Small intestine (tissue), 7 donors: ENCODE measurements at regions not wholly inside any gene's neighbourhood (a gene's known extent, or its start where the extent isn't known, plus 50 kb on each side); places are given as distances from the start of the nearest gene placed in this dataset.
"Not testable (repeated sequence)": the region's sequence is repeated elsewhere in the genome, so short reads cannot be mapped to it uniquely, and the experiment has no call there.

Experiments used
- DNase-seq, 2 donors: peaks; one replicate each; pipeline versions ENCODE4 v3.0.0 to v3.0.0-alpha.2; 2013
- FAIRE-seq: peaks from 2 replicates; lab custom pipeline; 2012; peaks lifted over from hg19 to GRCh38; lab: Jason Lieb, UNC
- H3K27ac ChIP-seq, 3 donors: one replicate each; pipeline ENCODE4 v1.5.1; 2013; ENCODE audit warnings: low read length in 2 of 3, mild to moderate bottlenecking in 2 of 3, control low read depth in 1 of 3, inconsistent platforms in 1 of 3, low read depth in 1 of 3, moderate library complexity in 1 of 3
- H3K27me3 ChIP-seq, 3 donors: one replicate each; pipeline ENCODE4 v1.6.1; 2013; ENCODE audit warnings: low read length in 3 of 3, inconsistent platforms in 1 of 3; ENCODE audit not compliant: control insufficient read depth in 3 of 3, insufficient read depth in 3 of 3
- H3K36me3 ChIP-seq, 3 donors: one replicate each; pipeline ENCODE4 v1.6.1; 2013; ENCODE audit warnings: low read length in 3 of 3, inconsistent platforms in 1 of 3, low read depth in 1 of 3, mild to moderate bottlenecking in 1 of 3, moderate library complexity in 1 of 3; ENCODE audit not compliant: control insufficient read depth in 3 of 3, insufficient read depth in 2 of 3
- H3K4me1 ChIP-seq, 3 donors: one replicate each; pipeline ENCODE4 v1.6.1; 2013; ENCODE audit warnings: low read length in 2 of 3, inconsistent platforms in 1 of 3, low read depth in 1 of 3, mild to moderate bottlenecking in 1 of 3, moderate library complexity in 1 of 3; ENCODE audit not compliant: control insufficient read depth in 3 of 3, insufficient read depth in 2 of 3
- H3K4me3 ChIP-seq, 3 donors: one replicate each; pipeline ENCODE4 v1.5.1; 2013; ENCODE audit warnings: low read length in 3 of 3, control low read depth in 1 of 3, inconsistent platforms in 1 of 3, low read depth in 1 of 3, mild to moderate bottlenecking in 1 of 3, moderate library complexity in 1 of 3
- H3K9me3 ChIP-seq, 2 donors: one replicate each; pipeline ENCODE4 v1.6.1; 2013; ENCODE audit warnings: low read depth in 1 of 2, low read length in 1 of 2; ENCODE audit not compliant: control insufficient read depth in 2 of 2, insufficient read depth in 1 of 2
- WGBS, 3 donors: extraction: QIAGEN DNeasy Blood & Tissue Kit; methylation state at CpG; one replicate each; pipeline ENCODE4 v1.1.7; 2013; 5-methylcytosine and 5-hydroxymethylcytosine counted together
- donor health status: healthy with polysubstance abuse.
- donor health status: control.
- donor health status: control.
- donor health status: Bipolar disorder and iron deficiency.
- donor health status: healthy.

DNA sequence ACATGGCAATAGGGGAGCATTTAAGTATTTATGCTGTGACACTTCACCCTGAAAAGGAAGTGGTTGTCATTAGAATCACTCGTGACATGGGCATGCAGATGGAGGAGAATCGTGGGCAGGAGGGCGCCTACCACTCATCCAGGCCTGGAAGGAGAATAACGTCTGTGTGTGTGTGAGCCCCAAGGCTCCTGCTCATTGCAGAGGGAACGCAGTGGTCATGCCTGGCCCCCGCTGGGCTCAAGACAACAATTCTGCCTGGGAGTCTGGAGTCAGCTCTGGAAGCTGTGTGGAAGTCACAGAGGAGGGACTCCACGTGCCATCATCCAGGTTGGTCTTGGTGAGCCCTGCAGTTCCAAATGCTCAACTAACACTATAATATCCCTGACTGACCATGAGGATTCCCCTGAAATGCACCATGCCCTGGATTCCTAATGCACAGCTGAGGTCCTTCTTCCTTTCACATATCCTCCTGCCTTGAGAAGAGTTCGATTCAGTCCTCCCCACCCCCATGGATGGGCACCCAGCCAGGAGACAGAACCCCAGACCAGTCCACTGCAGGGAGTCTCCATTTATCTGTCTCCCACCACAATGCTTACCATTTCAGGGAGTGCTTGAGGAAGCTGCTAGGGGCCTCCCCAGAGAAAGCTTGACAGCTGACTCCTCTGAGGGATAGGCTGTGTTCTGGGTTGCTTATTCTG lies 446.9 kb upstream of the B3GAT1 start:
- Histone ChIP-seq H3K4me3 (no peak overlapping the region), H3K9me3 (no peaks in the 10 kb centered on the region), H3K27me3 (peaks cover 0 to 7% (median 2%) of the 10 kb centered on the region in 3 donors), H3K27ac (no peak overlapping the region), H3K4me1 (no peaks in the 10 kb centered on the region), H3K36me3 (no peaks in the 10 kb centered on the region)
- no peak for FAIRE-seq
- no peak for DNase-seq
- WGBS, 3 donors = 78 to 89% (median 79%) methylated on average over 8 of the region's 8 CpGs

DNA sequence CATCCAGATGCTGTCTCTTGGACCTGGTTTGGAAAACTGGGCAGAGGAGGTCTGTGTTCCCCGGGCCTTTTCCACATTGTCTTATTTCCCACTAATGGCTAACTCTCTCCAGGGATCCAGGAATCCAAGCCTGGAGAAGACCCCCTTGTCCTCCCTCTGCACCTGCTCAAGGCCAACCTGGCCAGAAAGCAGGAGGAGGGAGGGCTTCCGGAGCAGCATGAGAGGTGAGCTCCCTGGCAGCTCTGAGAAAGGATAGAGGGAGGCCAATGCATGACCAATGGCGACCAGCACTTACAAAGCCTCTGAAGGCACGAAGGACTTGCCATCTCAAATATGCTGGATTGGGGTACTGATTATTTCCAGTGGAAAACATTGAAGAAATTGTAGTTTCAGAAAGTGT lies 445.0 kb upstream of the B3GAT1 start:
- H3K4me1 ChIP-seq = no peaks in the 10 kb centered on the region
- no peak overlapping the region for H3K4me3 ChIP-seq
- H3K36me3 ChIP-seq = no peaks in the 10 kb centered on the region
- no peaks in the 10 kb centered on the region for H3K9me3 ChIP-seq
- H3K27me3 ChIP-seq = peaks cover 0 to 8% (median 2%) of the 10 kb centered on the region in 3 donors
- DNase-seq (no peak), FAIRE-seq (no peak)
- 83 to 86% (median 84%) methylated on average over 4 of the region's 4 CpGs for WGBS, 3 donors
- no peak overlapping the region for H3K27ac ChIP-seq

DNA sequence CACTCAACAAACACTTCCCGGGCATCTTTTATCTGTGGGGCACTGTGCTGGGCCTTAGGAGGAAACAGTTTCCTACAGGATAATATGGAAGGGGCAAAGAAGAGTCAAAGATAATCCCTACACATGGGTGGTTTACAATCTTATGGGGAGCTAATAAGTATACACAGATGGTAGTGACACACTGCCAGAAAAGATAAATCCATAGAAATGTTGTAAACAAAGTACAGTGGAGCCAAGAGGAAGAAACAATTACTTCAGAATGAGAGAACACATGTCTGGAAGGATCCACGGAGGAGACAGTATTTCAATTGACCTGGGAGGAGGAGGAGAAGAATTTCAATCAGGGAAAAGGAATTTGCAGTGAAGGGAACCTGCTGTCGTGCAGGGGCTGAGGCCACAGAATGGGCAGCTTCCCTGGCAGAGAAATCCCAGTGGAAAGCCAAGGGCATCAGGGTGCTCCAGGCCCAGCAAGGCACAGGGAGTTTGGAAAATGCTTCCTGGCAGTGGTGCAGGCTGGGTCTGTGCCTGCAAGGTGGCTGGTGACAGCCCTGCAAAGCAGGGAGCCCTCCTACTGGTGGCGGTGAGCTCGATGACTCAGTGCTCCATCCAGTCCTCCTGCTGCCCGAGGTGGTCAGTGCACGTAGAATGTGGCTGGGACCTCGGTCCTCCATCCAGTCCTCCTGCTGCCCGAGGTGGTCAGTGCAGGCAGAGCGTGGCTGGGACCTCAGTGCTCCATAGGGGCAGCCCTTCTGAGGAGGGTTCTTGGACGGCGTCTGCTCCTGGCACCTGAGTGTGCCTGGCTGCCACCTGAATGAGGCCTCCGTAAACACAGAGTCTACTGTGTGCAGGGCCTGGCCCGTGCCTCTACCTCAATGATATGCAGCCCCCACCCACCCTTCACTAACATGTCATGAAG lies 444.3 kb upstream of the B3GAT1 start:
- no peak for DNase-seq
- no peak overlapping the region for H3K4me3 ChIP-seq
- WGBS, 3 donors = 62 to 69% (median 68%) methylated on average over 12 to 14 of the region's 14 CpGs
- no peak overlapping the region for H3K27ac ChIP-seq
- no peaks in the 10 kb centered on the region for H3K9me3 ChIP-seq
- no peaks in the 10 kb centered on the region for H3K4me1 ChIP-seq
- no peaks in the 10 kb centered on the region for H3K36me3 ChIP-seq
- H3K27me3 ChIP-seq = peaks cover 0 to 8% (median 2%) of the 10 kb centered on the region in 3 donors
- no peak for FAIRE-seq

DNA sequence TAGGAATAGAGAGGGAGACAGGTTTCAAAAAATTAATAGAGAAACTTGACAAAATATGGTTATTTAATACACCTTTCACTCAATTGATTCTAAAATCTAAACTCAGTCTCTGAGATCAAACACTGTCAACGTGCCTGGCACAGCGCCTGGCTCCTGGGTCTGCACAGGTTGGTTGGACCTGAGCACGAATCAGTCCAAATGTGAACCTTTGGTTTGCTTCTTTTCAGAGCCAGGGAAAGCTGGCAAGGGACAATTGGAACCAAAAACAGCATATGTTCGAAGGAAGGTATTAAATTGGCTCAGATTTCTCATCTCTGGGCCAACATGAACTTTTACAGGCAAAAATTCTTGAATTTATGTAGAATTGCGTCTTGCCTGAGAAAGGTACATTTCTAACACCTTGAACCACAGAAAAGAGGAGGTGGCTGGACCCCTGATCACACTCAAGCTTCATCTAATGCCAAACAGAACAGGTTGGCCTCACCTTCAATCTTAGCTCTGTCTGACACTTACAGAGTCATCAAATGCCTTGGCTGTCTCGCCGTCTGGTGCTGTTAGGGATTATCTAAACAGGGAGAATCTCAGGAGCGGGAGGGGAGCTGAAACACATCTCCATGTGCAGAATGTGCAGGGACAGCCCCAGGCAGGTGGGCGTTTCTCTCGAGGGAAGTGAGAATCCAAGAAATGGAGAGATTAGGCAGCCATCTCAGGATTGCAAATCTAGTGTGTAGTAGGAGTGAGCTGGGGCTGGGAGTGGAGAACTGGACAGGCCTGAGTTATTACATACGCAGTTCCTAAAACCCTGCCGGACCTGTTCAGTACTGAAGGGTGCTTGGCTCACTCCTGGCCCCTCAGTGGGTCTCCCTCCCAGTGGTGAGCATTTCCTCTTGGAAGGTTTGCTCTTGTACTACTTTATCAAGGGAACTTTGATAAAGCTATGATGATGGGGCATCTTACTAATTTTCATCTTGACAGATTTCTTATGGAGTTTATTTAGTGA lies 442.2 kb upstream of the B3GAT1 start:
- Histone ChIP-seq H3K27ac (no peak overlapping the region), H3K27me3 (peaks cover 0 to 8% (median 2%) of the 10 kb centered on the region in 3 donors), H3K4me1 (no peaks in the 10 kb centered on the region), H3K9me3 (no peaks in the 10 kb centered on the region), H3K4me3 (no peak overlapping the region), H3K36me3 (no peaks in the 10 kb centered on the region)
- DNase-seq = no peak
- no peak for FAIRE-seq
- 67 to 72% (median 70%) methylated on average over 12 of the region's 12 CpGs for WGBS, 3 donors

DNA sequence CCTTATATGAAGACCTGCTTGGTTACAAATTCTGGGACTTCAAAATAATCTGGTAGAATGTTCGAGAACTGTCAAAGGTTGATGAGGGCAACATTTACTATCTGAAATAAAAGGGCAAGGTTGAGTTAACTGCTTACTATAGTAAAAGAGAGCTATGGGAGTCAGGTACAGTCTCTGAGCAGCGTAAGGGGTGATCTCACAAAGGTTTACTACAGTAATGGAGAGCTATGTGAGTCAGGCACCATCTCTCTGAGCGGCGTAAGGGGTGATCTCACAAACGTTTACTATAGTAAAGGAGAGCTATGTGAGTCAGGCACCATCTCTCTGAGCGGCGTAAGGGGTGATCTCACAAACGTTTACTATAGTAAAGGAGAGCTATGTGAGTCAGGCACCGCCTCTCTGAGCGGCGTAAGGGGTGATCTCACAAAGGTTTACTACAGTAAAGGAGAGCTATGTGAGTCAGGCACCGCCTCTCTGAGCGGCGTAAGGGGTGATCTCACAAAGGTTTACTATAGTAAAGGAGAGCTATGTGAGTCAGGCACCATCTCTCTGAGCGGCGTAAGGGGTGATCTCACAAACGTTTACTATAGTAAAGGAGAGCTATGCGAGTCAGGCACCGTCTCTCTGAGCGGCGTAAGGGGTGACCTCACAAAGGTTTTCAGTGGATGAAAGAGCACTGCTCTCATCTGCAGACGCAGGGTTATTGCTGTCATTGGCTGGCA lies 439.6 kb upstream of the B3GAT1 start:
- DNase-seq, H3K27ac ChIP-seq, H3K9me3 ChIP-seq, H3K4me1 ChIP-seq, H3K4me3 ChIP-seq, FAIRE-seq, H3K36me3 ChIP-seq: not testable (repeated sequence)
- H3K27me3 ChIP-seq = peaks cover 0 to 11% (median 2%) of the 10 kb centered on the region in 3 donors
- WGBS, 3 donors = 61 to 77% (median 73%) methylated on average over 22 of the region's 22 CpGs

DNA sequence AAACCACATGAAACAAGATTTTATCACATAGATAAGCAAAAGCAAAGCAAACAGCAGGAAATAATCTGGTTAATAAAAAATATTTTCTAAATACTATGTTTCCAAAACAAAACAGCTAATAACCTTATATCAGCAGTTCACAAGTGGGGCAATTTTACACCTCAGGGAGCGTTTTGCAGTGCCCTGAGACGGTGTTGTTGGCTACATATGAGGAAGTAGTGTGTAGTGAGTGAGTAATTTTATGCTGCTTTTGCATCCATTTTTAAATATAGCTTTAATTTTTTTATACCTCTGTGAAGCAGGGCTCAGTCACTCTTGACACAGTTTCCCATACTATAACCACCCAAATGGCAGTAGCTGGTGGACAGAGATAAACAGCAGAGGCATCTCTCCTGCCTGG lies 438.5 kb upstream of the B3GAT1 start:
- FAIRE-seq (no peak), DNase-seq (no peak)
- Histone ChIP-seq H3K9me3 (no peaks in the 10 kb centered on the region), H3K27me3 (peaks cover 0 to 11% (median 0%) of the 10 kb centered on the region in 3 donors), H3K4me3 (no peak overlapping the region), H3K27ac (no peak overlapping the region), H3K36me3 (no peaks in the 10 kb centered on the region), H3K4me1 (no peaks in the 10 kb centered on the region)
- 6 to 48% (median 17%) methylated on average over 2 of the region's 2 CpGs for WGBS, 3 donors

DNA sequence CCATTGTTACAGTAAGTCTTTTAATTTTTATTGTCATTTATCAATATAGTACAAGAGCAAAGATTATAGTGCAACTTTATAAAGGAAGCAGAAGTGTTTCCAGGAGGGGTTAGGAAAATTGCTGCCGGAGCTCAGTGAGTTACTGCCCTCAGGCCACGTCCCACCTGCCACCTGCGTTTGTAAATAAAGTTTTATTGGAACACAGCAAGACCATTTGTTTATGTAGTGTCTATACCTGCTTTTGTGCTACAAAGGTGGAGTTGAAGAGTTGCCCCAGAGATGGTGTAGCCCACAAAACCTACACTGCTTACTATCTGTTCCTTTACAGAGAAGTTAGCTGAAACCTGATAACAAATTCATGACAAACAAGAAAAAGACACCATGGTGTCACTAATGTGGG lies 437.8 kb upstream of the B3GAT1 start:
- Histone ChIP-seq H3K9me3 (no peaks in the 10 kb centered on the region), H3K4me3 (no peak overlapping the region), H3K27me3 (peaks cover 0 to 11% (median 0%) of the 10 kb centered on the region in 3 donors), H3K4me1 (no peaks in the 10 kb centered on the region), H3K27ac (no peak overlapping the region), H3K36me3 (no peaks in the 10 kb centered on the region)
- WGBS, 3 donors = 28 to 66% (median 28%) methylated on average over 3 of the region's 3 CpGs
- FAIRE-seq (no peak), DNase-seq (no peak)
